WTC11 (cell line): ENCODE measurements at regions not wholly inside any gene's neighbourhood (a gene's known extent, or its start where the extent isn't known, plus 50 kb on each side); places are given as distances from the start of the nearest gene placed in this dataset.

Experiments
- ATAC-seq: fragments of 200-7000 bp; cut with Tn5 transposase; 2 replicates; pipeline ENCODE4 v1.10.0; 2021; ENCODE audit warnings: mild to moderate bottlenecking, moderate library complexity
- CTCF ChIA-PET: fragments of 300-600 bp; sonication (Branson Sonifier 250); formaldehyde crosslinking; loops from one replicate; lab custom pipeline; 2021; ENCODE audit warnings: antibody characterized with exemption; lab: Charles Lee
- POLR2A ChIA-PET: fragments of 350-600 bp; sonication (Branson Sonifier 250); formaldehyde crosslinking; loops from one replicate; lab custom pipeline; 2021; ENCODE audit warnings: antibody characterized with exemption; lab: Charles Lee
- DNase-seq: peaks from one replicate; pipeline ENCODE4 v3.0.0; 2021; ENCODE audit warnings: low spot score
- H3K27ac Mint-ChIP-seq: 2 replicates; pipeline ENCODE4 v1.8.0; 2021; ENCODE audit warnings: mixed read lengths
- H3K27me3 Mint-ChIP-seq: 2 replicates; pipeline ENCODE4 v1.8.0; 2021; ENCODE audit warnings: low read depth, mild to moderate bottlenecking, moderate library complexity, mixed read lengths
- H3K36me3 Mint-ChIP-seq: 2 replicates; pipeline ENCODE4 v1.8.0; 2021; ENCODE audit warnings: mixed read lengths
- H3K4me1 Mint-ChIP-seq: 2 replicates; pipeline ENCODE4 v1.8.0; 2022; ENCODE audit warnings: mixed read lengths
- H3K4me3 Mint-ChIP-seq: 2 replicates; pipeline ENCODE4 v1.8.0; 2021; ENCODE audit warnings: mild to moderate bottlenecking, moderate library complexity, mixed read lengths
- H3K9me3 Mint-ChIP-seq: 2 replicates; pipeline ENCODE4 v1.8.0; 2021; ENCODE audit warnings: mixed read lengths
- ATF3 ChIP-seq: sonication (generic); formaldehyde crosslinking; conservative IDR thresholded peaks from 2 replicates; pipeline ENCODE4 v1.8.1; 2022; ENCODE audit warnings: mild to moderate bottlenecking, missing genetic modification reagents
- CBFB ChIP-seq: sonication (generic); formaldehyde crosslinking; IDR thresholded peaks from 2 replicates; pipeline ENCODE4 v1.8.1; 2022; ENCODE audit warnings: mild to moderate bottlenecking, low read depth, missing genetic modification reagents
- ESRRA ChIP-seq: sonication (generic); formaldehyde crosslinking; IDR thresholded peaks from 2 replicates; pipeline ENCODE4 v1.8.1; 2022; ENCODE audit warnings: mild to moderate bottlenecking, missing genetic modification reagents, borderline replicate concordance
- FOXP1 ChIP-seq: sonication (generic); formaldehyde crosslinking; IDR thresholded peaks from 2 replicates; pipeline ENCODE4 v1.8.0; 2022; ENCODE audit warnings: missing genetic modification reagents, mild to moderate bottlenecking, moderate library complexity, borderline replicate concordance
- GTF2I ChIP-seq: fragments of 250-450 bp; sonication (Bioruptor Pico); conservative IDR thresholded peaks from 2 replicates; pipeline ENCODE4 v1.4.0; 2021; ENCODE audit warnings: mild to moderate bottlenecking
- HMGA2 ChIP-seq: fragments of 250-450 bp; sonication (Bioruptor Pico); IDR thresholded peaks from 2 replicates; pipeline ENCODE4 v1.4.0; 2021; ENCODE audit warnings: mild to moderate bottlenecking, moderate library complexity
- HMGXB4 ChIP-seq: sonication (generic); formaldehyde crosslinking; IDR thresholded peaks from 2 replicates; pipeline ENCODE4 v1.8.1; 2023; ENCODE audit warnings: mild to moderate bottlenecking, moderate library complexity, missing genetic modification reagents
- IRF1 ChIP-seq: sonication (generic); formaldehyde crosslinking; IDR thresholded peaks from 2 replicates; pipeline ENCODE4 v1.8.0; 2023; ENCODE audit warnings: missing genetic modification reagents
- MAX ChIP-seq: sonication (generic); formaldehyde crosslinking; IDR thresholded peaks from 2 replicates; pipeline ENCODE4 v1.8.0; 2022; ENCODE audit warnings: mild to moderate bottlenecking, missing genetic modification reagents
- MLX ChIP-seq: sonication (generic); formaldehyde crosslinking; IDR thresholded peaks from 2 replicates; pipeline ENCODE4 v1.8.1; 2023; ENCODE audit warnings: mild to moderate bottlenecking, missing genetic modification reagents, moderate library complexity
- MXD4 ChIP-seq: fragments of 250-450 bp; sonication (Bioruptor Pico); IDR thresholded peaks from 2 replicates; pipeline ENCODE4 v1.8.0; 2021; ENCODE audit warnings: mild to moderate bottlenecking, moderate library complexity, borderline replicate concordance
- MYBL2 ChIP-seq: sonication (generic); formaldehyde crosslinking; IDR thresholded peaks from 2 replicates; pipeline ENCODE4 v1.8.1; 2023; ENCODE audit warnings: mild to moderate bottlenecking, moderate library complexity, missing genetic modification reagents
- NFATC4 ChIP-seq: fragments of 250-450 bp; sonication (Bioruptor Pico); IDR thresholded peaks from 2 replicates; pipeline ENCODE4 v1.9.0; 2021; ENCODE audit warnings: mild to moderate bottlenecking
- OVOL2 ChIP-seq: fragments of 250-450 bp; sonication (Bioruptor Pico); IDR thresholded peaks from 2 replicates; pipeline ENCODE4 v1.9.0; 2021; ENCODE audit warnings: mild to moderate bottlenecking, borderline replicate concordance
- RELA ChIP-seq: sonication (generic); formaldehyde crosslinking; IDR thresholded peaks from 2 replicates; pipeline ENCODE4 v1.8.1; 2022; ENCODE audit warnings: missing genetic modification reagents, mild to moderate bottlenecking, borderline replicate concordance
- SP1 ChIP-seq: sonication (generic); formaldehyde crosslinking; conservative IDR thresholded peaks from 2 replicates; pipeline ENCODE4 v1.8.1; 2022; ENCODE audit warnings: missing genetic modification reagents
- TEAD4 ChIP-seq: sonication (generic); formaldehyde crosslinking; IDR thresholded peaks from 2 replicates; pipeline ENCODE4 v1.8.0; 2022; ENCODE audit warnings: mild to moderate bottlenecking, missing genetic modification reagents
- ZMAT4 ChIP-seq: fragments of 250-450 bp; sonication (Bioruptor Pico); IDR thresholded peaks from 2 replicates; pipeline ENCODE4 v1.9.0; 2021; ENCODE audit warnings: mild to moderate bottlenecking
- ZNF219 ChIP-seq: sonication (generic); formaldehyde crosslinking; IDR thresholded peaks from 2 replicates; pipeline ENCODE4 v1.8.0; 2023; ENCODE audit warnings: missing genetic modification reagents, mild to moderate bottlenecking, borderline replicate concordance
- ZNF232 ChIP-seq: sonication (generic); formaldehyde crosslinking; IDR thresholded peaks from 2 replicates; pipeline ENCODE4 v1.8.0; 2022; ENCODE audit warnings: mild to moderate bottlenecking, missing genetic modification reagents
- ZNF416 ChIP-seq: fragments of 250-450 bp; sonication (Bioruptor Pico); IDR thresholded peaks from 2 replicates; pipeline ENCODE4 v1.9.0; 2021; ENCODE audit warnings: mild to moderate bottlenecking, inconsistent platforms
- ZNF423 ChIP-seq: fragments of 250-450 bp; sonication (Bioruptor Pico); IDR thresholded peaks from 2 replicates; pipeline ENCODE4 v2.1.2; 2022; ENCODE audit warnings: mild to moderate bottlenecking, moderate library complexity
- TF ChIP-seq, protein P1 (sequence below): fragments of 200-600 bp; IDR thresholded peaks from 2 replicates; pipeline ENCODE4 v1.8.0; 2022; ENCODE audit warnings: antibody characterized with exemption
- TF ChIP-seq, protein P2 (sequence below): fragments of 250-450 bp; sonication (Bioruptor Pico); IDR thresholded peaks from 2 replicates; pipeline ENCODE4 v1.9.0; 2021; ENCODE audit warnings: moderate library complexity, mild to moderate bottlenecking, inconsistent platforms, borderline replicate concordance

- Mint-ChIP-seq H3K27ac (no peak overlapping the region), H3K36me3 (peaks cover 18% of the 10 kb centered on the region), H3K27me3 (no peaks in the 10 kb centered on the region; the same call in 1 of the 2 replicates), H3K9me3 (peaks cover 39% of the 10 kb centered on the region), H3K4me1 (peaks cover 9% of the 10 kb centered on the region), H3K4me3 (no peak overlapping the region)
- ATAC-seq (no peak), DNase-seq (no peak)
- POLR2A ChIA-PET, result no interaction called here
- CTCF ChIA-PET, result no interaction called here
- TF ChIP-seq CBFB (CRISPR knock-in tag) (no peak), SP1 (CRISPR knock-in tag) (no peak), ZNF219 (CRISPR knock-in tag) (no peak), ZNF232 (no peak), NFATC4 (no peak), OVOL2 (CRISPR knock-in tag) (no peak), MXD4 (CRISPR knock-in tag) (no peak), ZMAT4 (CRISPR knock-in tag) (no peak), ZNF416 (no peak), GTF2I (CRISPR knock-in tag) (no peak), IRF1 (CRISPR knock-in tag) (no peak), FOXP1 (CRISPR knock-in tag) (no peak), HMGA2 (no peak), ESRRA (CRISPR knock-in tag) (no peak), MLX (CRISPR knock-in tag) (no peak)
- TF ChIP-seq, protein P1, sequence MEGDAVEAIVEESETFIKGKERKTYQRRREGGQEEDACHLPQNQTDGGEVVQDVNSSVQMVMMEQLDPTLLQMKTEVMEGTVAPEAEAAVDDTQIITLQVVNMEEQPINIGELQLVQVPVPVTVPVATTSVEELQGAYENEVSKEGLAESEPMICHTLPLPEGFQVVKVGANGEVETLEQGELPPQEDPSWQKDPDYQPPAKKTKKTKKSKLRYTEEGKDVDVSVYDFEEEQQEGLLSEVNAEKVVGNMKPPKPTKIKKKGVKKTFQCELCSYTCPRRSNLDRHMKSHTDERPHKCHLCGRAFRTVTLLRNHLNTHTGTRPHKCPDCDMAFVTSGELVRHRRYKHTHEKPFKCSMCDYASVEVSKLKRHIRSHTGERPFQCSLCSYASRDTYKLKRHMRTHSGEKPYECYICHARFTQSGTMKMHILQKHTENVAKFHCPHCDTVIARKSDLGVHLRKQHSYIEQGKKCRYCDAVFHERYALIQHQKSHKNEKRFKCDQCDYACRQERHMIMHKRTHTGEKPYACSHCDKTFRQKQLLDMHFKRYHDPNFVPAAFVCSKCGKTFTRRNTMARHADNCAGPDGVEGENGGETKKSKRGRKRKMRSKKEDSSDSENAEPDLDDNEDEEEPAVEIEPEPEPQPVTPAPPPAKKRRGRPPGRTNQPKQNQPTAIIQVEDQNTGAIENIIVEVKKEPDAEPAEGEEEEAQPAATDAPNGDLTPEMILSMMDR, result no peak
Observed at GRCh38 chr2:183426825-183427224, 302.6 kb downstream of the NUP35 start.

GRCh38 chr2:183427558-183427957 lies 303.3 kb downstream of the NUP35 start:
- peaks cover 18% of the 10 kb centered on the region for H3K36me3 Mint-ChIP-seq
- CTCF ChIA-PET, result no interaction called here

GRCh38 chr2:183428881-183429280 lies 304.6 kb downstream of the NUP35 start:
- ATAC-seq (no peak), DNase-seq (no peak)
- Mint-ChIP-seq H3K4me1 (peaks cover 4% of the 10 kb centered on the region), H3K27ac (no peak overlapping the region), H3K27me3 (no peaks in the 10 kb centered on the region; the same call in 1 of the 2 replicates), H3K36me3 (peaks cover 18% of the 10 kb centered on the region), H3K4me3 (no peak overlapping the region), H3K9me3 (peaks cover 35% of the 10 kb centered on the region)
- ChIA-PET POLR2A (no interaction called here), CTCF (no interaction called here)
- TF ChIP-seq HMGXB4 (no peak), ZMAT4 (CRISPR knock-in tag) (no peak), ZNF423 (CRISPR knock-in tag) (no peak), TEAD4 (CRISPR knock-in tag) (no peak), RELA (CRISPR knock-in tag) (no peak), MAX (CRISPR knock-in tag) (no peak), MYBL2 (CRISPR knock-in tag) (no peak), ATF3 (CRISPR knock-in tag) (no peak)

More at GRCh38 chr2:183427558-183427957, 303.3 kb downstream of the NUP35 start:
- Mint-ChIP-seq H3K4me3 (no peak overlapping the region), H3K27ac (no peak overlapping the region), H3K27me3 (no peaks in the 10 kb centered on the region; the same call in 1 of the 2 replicates), H3K9me3 (peaks cover 35% of the 10 kb centered on the region), H3K4me1 (peaks cover 9% of the 10 kb centered on the region)
- DNase-seq (no peak), ATAC-seq (no peak)
- POLR2A ChIA-PET, result no interaction called here
- TF ChIP-seq ZNF219 (CRISPR knock-in tag), result no peak
- TF ChIP-seq, protein P2, sequence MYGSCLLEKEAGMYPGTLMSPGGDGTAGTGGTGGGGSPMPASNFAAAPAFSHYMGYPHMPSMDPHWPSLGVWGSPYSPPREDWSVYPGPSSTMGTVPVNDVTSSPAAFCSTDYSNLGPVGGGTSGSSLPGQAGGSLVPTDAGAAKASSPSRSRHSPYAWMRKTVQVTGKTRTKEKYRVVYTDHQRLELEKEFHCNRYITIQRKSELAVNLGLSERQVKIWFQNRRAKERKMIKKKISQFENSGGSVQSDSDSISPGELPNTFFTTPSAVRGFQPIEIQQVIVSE (CRISPR knock-in tag), result no peak
